Adrenal gland (tissue), 9 donors: ENCODE measurements at regions not wholly inside any gene's neighbourhood (a gene's known extent, or its start where the extent isn't known, plus 50 kb on each side); places are given as distances from the start of the nearest gene placed in this dataset.
A peak's percentile ranks its signal among the peaks of the same experiment; 100 is the strongest.
"Not testable (repeated sequence)": the region's sequence is repeated elsewhere in the genome, so short reads cannot be mapped to it uniquely, and the experiment has no call there.

Source experiments
- DNase-seq, 7 donors: peaks; one replicate each; pipeline ENCODE4 v3.0.0-alpha.2; 2019 to 2020
- H3K27ac ChIP-seq, 5 donors: fragments of 200-600 bp; sonication (generic) in 4 of 5; 1 replicate in 3 of 5; 2 replicates in 2 of 5; pipeline versions ENCODE4 v1.5.1 to v1.8.0; 2016 to 2020; ENCODE audit warnings: mild to moderate bottlenecking in 1 of 5
- H3K27me3 ChIP-seq: fragments of 200-600 bp; 2 replicates; pipeline ENCODE4 v1.8.0; 2021
- H3K36me3 ChIP-seq, 2 donors: fragments of 200-600 bp; replicated peaks in 1 of 2; 1 replicate in 1 of 2; 2 replicates in 1 of 2; pipeline versions ENCODE4 v1.5.1 to v1.8.0; 2018 to 2022
- H3K4me1 ChIP-seq, 2 donors: fragments of 200-600 bp; replicated peaks in 1 of 2; 1 replicate in 1 of 2; 2 replicates in 1 of 2; pipeline versions ENCODE4 v1.5.1 to v1.8.0; 2018 to 2021
- H3K4me3 ChIP-seq, 4 donors: fragments of 200-600 bp; sonication (generic) in 3 of 4; one replicate each; pipeline ENCODE4 v1.5.1; 2016 to 2018
- H3K9me3 ChIP-seq, 3 donors: fragments of 200-600 bp; sonication (generic) in 1 of 3; replicated peaks in 1 of 3; 1 replicate in 2 of 3; 2 replicates in 1 of 3; pipeline versions ENCODE4 v1.5.1 to v1.8.0; 2016 to 2021
- POLR2A ChIP-seq, 2 donors: fragments of 450-650 bp; IDR thresholded peaks; one replicate each; pipeline ENCODE4 v1.6.1; 2017; ENCODE audit warnings: antibody characterized with exemption in 2 of 2, mild to moderate bottlenecking in 2 of 2, moderate library complexity in 1 of 2
- WGBS, 4 donors: extraction: QIAGEN DNeasy Blood & Tissue Kit in 2 of 4; methylation state at CpG; one replicate each; pipeline versions ENCODE4 v1.1.5 to v1.1.7; 2013 to 2017; 5-methylcytosine and 5-hydroxymethylcytosine counted together
- intact Hi-C, 2 donors: fragments of 100-400 bp; cut with DNase I; formaldehyde crosslinking; loops; one replicate each; pipeline versions ENCODE4 v1.14.1 to v1.15.0; 2022 to 2023
- TF ChIP-seq, protein P1 (sequence below), 6 experiments: fragments of 450-650 bp in 4 of 6; fragments of 200-600 bp in 2 of 6; sonication (generic) in 1 of 6; IDR thresholded peaks; 1 replicate in 5 of 6; 2 replicates in 1 of 6; pipeline versions ENCODE4 v1.5.1 to v1.8.0; 2016 to 2021; ENCODE audit warnings: antibody characterized with exemption in 6 of 6, mild to moderate bottlenecking in 2 of 6, moderate library complexity in 1 of 6
- donor health status: healthy with polysubstance abuse.
- donor health status: Bipolar disorder and iron deficiency.
- donor health status: DM: yes; HTN: yes; CAD: no.
- donor health status: DM: no; HTN: no; CAD: no.
- donor health status: DM: no; HTN: no; CAD: no.

DNA sequence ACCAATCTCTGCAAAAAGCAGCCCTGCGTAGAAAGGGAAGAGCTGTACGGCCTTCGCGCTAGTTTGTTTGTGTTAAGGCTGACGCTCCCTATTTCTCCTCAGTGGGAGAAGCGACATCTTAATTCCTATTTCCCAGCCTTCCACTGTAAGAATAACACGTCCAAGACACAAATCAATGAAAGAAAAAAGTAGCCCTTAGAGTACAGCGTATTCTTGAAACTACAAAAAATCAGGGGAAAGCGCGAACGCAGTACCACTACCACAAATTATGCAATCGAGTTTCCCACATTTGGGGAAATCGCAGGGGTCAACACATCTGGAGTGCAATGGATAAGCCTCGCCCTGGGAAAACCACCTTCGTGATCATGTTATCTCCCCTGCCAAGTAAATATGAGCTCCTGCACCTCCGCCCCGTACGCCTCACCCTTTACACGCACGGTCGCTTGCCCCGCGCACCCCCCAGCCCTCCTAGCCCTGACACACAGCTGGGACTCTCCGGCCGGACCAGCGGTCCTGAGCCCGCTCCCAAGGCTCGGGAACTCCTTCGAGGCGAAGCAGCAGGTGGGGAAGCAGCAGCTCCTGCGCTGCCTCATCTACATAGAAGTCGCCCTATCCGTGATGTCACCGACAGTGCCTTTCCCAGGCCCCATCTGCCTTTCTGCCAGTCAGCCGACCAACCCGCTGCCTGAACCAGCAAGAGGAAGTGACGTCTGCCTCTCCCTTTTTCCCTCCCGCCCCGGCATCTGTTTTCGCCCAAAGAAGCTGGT lies 94.7 kb downstream of the PPIAL4G start:
- DNase-seq = peak; percentile 83 to 96 (median 93)
- TF ChIP-seq, protein P1, sequence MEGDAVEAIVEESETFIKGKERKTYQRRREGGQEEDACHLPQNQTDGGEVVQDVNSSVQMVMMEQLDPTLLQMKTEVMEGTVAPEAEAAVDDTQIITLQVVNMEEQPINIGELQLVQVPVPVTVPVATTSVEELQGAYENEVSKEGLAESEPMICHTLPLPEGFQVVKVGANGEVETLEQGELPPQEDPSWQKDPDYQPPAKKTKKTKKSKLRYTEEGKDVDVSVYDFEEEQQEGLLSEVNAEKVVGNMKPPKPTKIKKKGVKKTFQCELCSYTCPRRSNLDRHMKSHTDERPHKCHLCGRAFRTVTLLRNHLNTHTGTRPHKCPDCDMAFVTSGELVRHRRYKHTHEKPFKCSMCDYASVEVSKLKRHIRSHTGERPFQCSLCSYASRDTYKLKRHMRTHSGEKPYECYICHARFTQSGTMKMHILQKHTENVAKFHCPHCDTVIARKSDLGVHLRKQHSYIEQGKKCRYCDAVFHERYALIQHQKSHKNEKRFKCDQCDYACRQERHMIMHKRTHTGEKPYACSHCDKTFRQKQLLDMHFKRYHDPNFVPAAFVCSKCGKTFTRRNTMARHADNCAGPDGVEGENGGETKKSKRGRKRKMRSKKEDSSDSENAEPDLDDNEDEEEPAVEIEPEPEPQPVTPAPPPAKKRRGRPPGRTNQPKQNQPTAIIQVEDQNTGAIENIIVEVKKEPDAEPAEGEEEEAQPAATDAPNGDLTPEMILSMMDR (IDR thresholded peaks at IDR 0.05) = no peak
- TF ChIP-seq POLR2A (IDR thresholded peaks at IDR 0.05) = peak in 1 of 2 donors; percentile 68
- peak overlapping the region in 3 of 4 donors; percentile 22 to 61 (median 55) for H3K4me3 ChIP-seq
- H3K36me3 ChIP-seq = no peaks in the 10 kb centered on the region
- intact Hi-C loops = no loop called here
- 6 to 10% (median 8%) methylated on average over 27 to 40 of the region's 40 CpGs for WGBS, 4 donors
- H3K27ac ChIP-seq = peak overlapping the region in 4 of 5 donors; percentile 62 to 90 (median 79)
- no peaks in the 10 kb centered on the region for H3K4me1 ChIP-seq
- H3K27me3 ChIP-seq = no peaks in the 10 kb centered on the region
- no peaks in the 10 kb centered on the region for H3K9me3 ChIP-seq

DNA sequence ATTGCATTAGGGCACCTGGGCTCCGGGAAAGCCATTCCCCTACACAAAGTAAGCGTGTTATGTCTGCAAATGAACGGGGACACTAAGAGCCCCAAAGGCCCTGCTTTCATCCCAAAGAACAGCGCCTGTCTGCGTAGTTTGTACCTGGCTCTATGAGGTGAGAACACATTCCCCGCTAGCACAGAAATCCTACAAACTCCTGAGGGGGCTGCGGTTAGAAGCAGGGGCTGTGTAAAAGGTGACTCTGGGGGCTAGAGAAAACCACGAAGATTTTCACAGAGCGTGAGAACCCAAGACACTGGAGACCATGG lies 95.2 kb downstream of the PPIAL4G start:
- H3K9me3 ChIP-seq, H3K36me3 ChIP-seq, intact Hi-C loops, DNase-seq, H3K4me1 ChIP-seq, H3K27me3 ChIP-seq: not testable (repeated sequence)
- peak overlapping the region in 2 of 5 donors; percentile 83 to 90 for H3K27ac ChIP-seq
- 54 to 70% (median 62%) methylated on average over 9 of the region's 9 CpGs for WGBS, 4 donors
- peak overlapping the region in 1 of 4 donors; percentile 61 for H3K4me3 ChIP-seq

DNA sequence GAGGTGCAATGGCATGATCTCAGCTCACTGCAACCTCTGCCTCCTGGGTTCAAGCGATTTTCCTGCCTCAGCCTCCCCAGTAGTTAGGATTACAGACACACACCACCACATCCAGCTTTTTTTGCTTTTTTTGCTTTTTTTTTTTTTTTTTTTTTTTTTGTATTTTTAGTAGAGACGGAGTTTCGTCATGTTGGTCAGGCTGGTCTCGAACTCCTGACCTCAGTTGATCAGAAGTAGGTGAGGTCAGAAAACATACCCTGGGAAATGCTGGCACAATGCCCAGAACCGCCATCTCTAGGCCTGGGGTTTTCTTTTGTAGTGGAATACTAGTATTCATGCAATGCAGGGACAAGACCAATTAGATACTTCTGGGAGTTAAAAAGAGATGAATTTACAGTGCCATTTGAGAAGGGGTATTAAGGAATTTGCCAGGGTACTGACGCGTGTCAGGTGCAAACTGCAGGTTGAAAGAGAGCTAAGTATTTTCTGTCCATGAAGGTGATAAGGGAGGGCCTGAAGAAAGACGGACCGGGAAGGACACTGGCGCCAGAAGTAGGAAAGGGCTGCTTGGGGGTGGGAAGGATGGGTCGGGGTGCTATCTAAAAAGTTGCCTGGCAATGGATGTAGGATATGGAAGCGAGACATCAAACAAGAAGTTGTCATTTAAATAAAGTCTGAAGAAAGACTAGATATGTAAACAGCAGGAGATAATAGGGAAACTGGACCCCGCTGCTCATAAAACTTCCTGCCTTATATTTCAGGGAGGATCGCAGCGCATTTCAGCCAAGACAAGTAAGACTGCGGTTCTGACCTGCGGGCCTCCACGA lies 95.8 kb downstream of the PPIAL4G start:
- H3K4me1 ChIP-seq, H3K9me3 ChIP-seq, H3K27ac ChIP-seq, H3K36me3 ChIP-seq, H3K27me3 ChIP-seq, H3K4me3 ChIP-seq, intact Hi-C loops: not testable (repeated sequence)
- peak in 1 of 7 donors; percentile 29 for DNase-seq
- WGBS, 4 donors = 77 to 87% (median 84%) methylated on average over 18 of the region's 18 CpGs

DNA sequence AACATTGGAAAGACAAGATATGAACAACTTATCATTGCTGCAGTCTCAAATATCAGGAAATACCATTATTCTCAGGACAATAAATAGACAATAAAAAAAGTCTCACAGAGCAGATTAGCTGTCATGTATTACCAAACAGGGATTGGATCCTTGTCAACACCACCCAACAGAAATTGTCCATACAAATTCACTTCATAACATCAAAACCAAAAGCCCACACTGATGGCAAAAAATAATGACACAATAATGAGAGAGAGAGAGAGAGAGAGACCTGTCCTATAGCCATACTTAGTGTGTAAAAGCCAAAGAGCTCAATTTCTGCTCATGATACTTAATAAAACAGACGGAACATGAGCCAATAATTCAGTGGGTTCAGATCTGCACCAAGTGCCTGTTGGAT lies 96.5 kb downstream of the PPIAL4G start:
- H3K27me3 ChIP-seq = no peaks in the 10 kb centered on the region
- H3K4me1 ChIP-seq = no peaks in the 10 kb centered on the region
- no peak for DNase-seq
- TF ChIP-seq, protein P1 (IDR thresholded peaks at IDR 0.05) = no peak
- no peak for TF ChIP-seq POLR2A (IDR thresholded peaks at IDR 0.05)
- intact Hi-C loops = no loop called here
- no peaks in the 10 kb centered on the region for H3K36me3 ChIP-seq
- 81 to 92% (median 86%) methylated on average over 1 of the region's 1 CpG for WGBS, 4 donors
- no peaks in the 10 kb centered on the region for H3K9me3 ChIP-seq
- no peak overlapping the region for H3K4me3 ChIP-seq
- H3K27ac ChIP-seq = no peak overlapping the region

DNA sequence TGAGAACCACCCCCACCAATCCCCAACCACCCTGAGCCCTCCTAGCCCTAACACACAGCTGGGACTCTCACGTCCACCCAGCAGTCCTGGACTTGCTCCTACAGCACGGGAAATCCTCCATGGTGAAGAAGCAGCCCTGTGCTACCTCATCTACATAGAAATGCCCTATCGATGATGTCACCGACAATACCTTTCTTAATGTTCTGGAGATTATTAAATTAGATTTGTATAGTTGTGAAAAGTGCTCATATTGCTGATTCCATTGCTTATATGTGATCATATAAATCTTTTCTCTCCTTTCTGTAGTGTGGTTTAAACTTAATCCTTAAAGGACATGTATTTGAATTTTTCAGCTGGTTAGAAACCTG lies 97.1 kb downstream of the PPIAL4G start:
- intact Hi-C loops, H3K27ac ChIP-seq, H3K36me3 ChIP-seq, H3K9me3 ChIP-seq, H3K4me1 ChIP-seq, DNase-seq, H3K27me3 ChIP-seq, H3K4me3 ChIP-seq: not testable (repeated sequence)
- 84 to 98% (median 90%) methylated on average over 4 of the region's 4 CpGs for WGBS, 4 donors
